Activated CD4-positive, alpha-beta T cell treated with anti-CD3 and anti-CD28 coated beads, Interleukin-2, amount 50 U/mL, for 48 hours (primary cell): ENCODE measurements at regions not wholly inside any gene's neighbourhood (a gene's known extent, or its start where the extent isn't known, plus 50 kb on each side); places are given as distances from the start of the nearest gene placed in this dataset.

Experiments used
- DNase-seq, 2 experiments: peaks; one replicate each; pipeline ENCODE4 v3.0.0-alpha.2; 2020

- no peak for DNase-seq
Observed at GRCh38 chr6:1113916-1114540, 197.9 kb upstream of the FOXQ1 start.

- DNase-seq, result no peak
Observed at GRCh38 chr6:1111361-1111760, 200.5 kb upstream of the FOXQ1 start.

GRCh38 chr6:1110941-1111349, 201.0 kb upstream of the FOXQ1 start:
- no peak for DNase-seq

- no peak for DNase-seq
Observed at GRCh38 chr6:1110164-1110563, 201.7 kb upstream of the FOXQ1 start.

GRCh38 chr6:1109134-1109533, 202.8 kb upstream of the FOXQ1 start:
- DNase-seq, result no peak

- DNase-seq, result no peak
Observed at GRCh38 chr6:1108198-1108597, 203.7 kb upstream of the FOXQ1 start.

GRCh38 chr6:1107578-1107977, 204.3 kb upstream of the FOXQ1 start:
- no peak for DNase-seq

GRCh38 chr6:1105833-1106400, 206.0 kb upstream of the FOXQ1 start:
- DNase-seq, result no peak

GRCh38 chr6:1104988-1105670, 206.8 kb upstream of the FOXQ1 start:
- DNase-seq, result no peak

GRCh38 chr6:1103945-1104623, 207.8 kb upstream of the FOXQ1 start:
- no peak for DNase-seq

GRCh38 chr6:1103021-1103420, 208.9 kb upstream of the FOXQ1 start:
- no peak for DNase-seq

- no peak for DNase-seq
Observed at GRCh38 chr6:1100269-1100668, 211.6 kb upstream of the FOXQ1 start.

- no peak for DNase-seq
Observed at GRCh38 chr6:1099264-1099663, 212.6 kb upstream of the FOXQ1 start.

- DNase-seq, result no peak
Observed at GRCh38 chr6:1096967-1097765, 214.7 kb upstream of the FOXQ1 start.

- DNase-seq, result no peak
Observed at GRCh38 chr6:1094306-1094705, 217.6 kb upstream of the FOXQ1 start.

GRCh38 chr6:1091900-1092299, 220.0 kb upstream of the FOXQ1 start:
- no peak for DNase-seq

GRCh38 chr6:1089859-1090258, 222.0 kb upstream of the FOXQ1 start:
- no peak for DNase-seq

GRCh38 chr6:1088492-1089001, 223.4 kb upstream of the FOXQ1 start:
- no peak for DNase-seq

GRCh38 chr6:1087154-1087843, 224.6 kb upstream of the FOXQ1 start:
- no peak for DNase-seq

GRCh38 chr6:1086446-1087153, 225.3 kb upstream of the FOXQ1 start:
- DNase-seq, result no peak

- DNase-seq, result no peak
Observed at GRCh38 chr6:1082285-1082935, 229.5 kb upstream of the FOXQ1 start.
